NCI-H1105 (cell line): ENCODE measurements at regions not wholly inside any gene's neighbourhood (a gene's known extent, or its start where the extent isn't known, plus 50 kb on each side); places are given as distances from the start of the nearest gene placed in this dataset.
"Not testable (repeated sequence)": the region's sequence is repeated elsewhere in the genome, so short reads cannot be mapped to it uniquely, and the experiment has no call there.

ENCODE experiments used
- DNase-seq: peaks from one replicate; lab custom pipeline; 2025; lab: John Stamatoyannopoulos, UW

GRCh38 chr6:14290772-14291330, 173.3 kb downstream of the CD83 start:
- DNase-seq = no peak

- DNase-seq = no peak
Measured at GRCh38 chr6:14291331-14291730, 173.8 kb downstream of the CD83 start.

GRCh38 chr6:14292119-14292518, 174.5 kb downstream of the CD83 start:
- peak; percentile 55 for DNase-seq

GRCh38 chr6:14294270-14294951, 176.8 kb downstream of the CD83 start:
- no peak for DNase-seq

- DNase-seq = not testable (repeated sequence)
Measured at GRCh38 chr6:14296698-14297097, 179.1 kb downstream of the CD83 start.

GRCh38 chr6:14297118-14297517, 179.5 kb downstream of the CD83 start:
- DNase-seq = not testable (repeated sequence)

GRCh38 chr6:14300189-14300588, 182.6 kb downstream of the CD83 start:
- not testable (repeated sequence) for DNase-seq

GRCh38 chr6:14300721-14301120, 183.1 kb downstream of the CD83 start:
- DNase-seq = not testable (repeated sequence)

- not testable (repeated sequence) for DNase-seq
Measured at GRCh38 chr6:14301477-14301876, 183.9 kb downstream of the CD83 start.

GRCh38 chr6:14305131-14305530, 187.6 kb downstream of the CD83 start:
- no peak for DNase-seq

GRCh38 chr6:14305624-14306023, 188.1 kb downstream of the CD83 start:
- peak; percentile 17 for DNase-seq

GRCh38 chr6:14306151-14306906, 188.8 kb downstream of the CD83 start:
- no peak for DNase-seq

- DNase-seq = no peak
Measured at GRCh38 chr6:14309516-14309915, 191.9 kb downstream of the CD83 start.

GRCh38 chr6:14309951-14310445, 192.4 kb downstream of the CD83 start:
- DNase-seq = no peak

- no peak for DNase-seq
Measured at GRCh38 chr6:14310960-14311359, 193.4 kb downstream of the CD83 start.

- no peak for DNase-seq
Measured at GRCh38 chr6:14312587-14312986, 195.0 kb downstream of the CD83 start.

GRCh38 chr6:14313248-14313647, 195.7 kb downstream of the CD83 start:
- DNase-seq = no peak

GRCh38 chr6:14315353-14315752, 197.8 kb downstream of the CD83 start:
- DNase-seq = no peak

- DNase-seq = no peak
Measured at GRCh38 chr6:14316651-14317386, 199.2 kb downstream of the CD83 start.

- no peak for DNase-seq
Measured at GRCh38 chr6:14317387-14317970, 199.9 kb downstream of the CD83 start.

GRCh38 chr6:14320332-14320731, 202.8 kb downstream of the CD83 start:
- no peak for DNase-seq
